ENCODE measurements at regions not wholly inside any gene's neighbourhood (a gene's known extent, or its start where the extent isn't known, plus 50 kb on each side); places are given as distances from the start of the nearest gene placed in this dataset.

GRCh38 chr11:90414221-90414620, 191.4 kb upstream of the CHORDC1 start:
- TF ChIP-seq RAD21 (IDR thresholded peaks at IDR 0.05; ENCODE audit: low read depth) (no peak), TCF12 (IDR thresholded peaks at IDR 0.05; ENCODE audit: low read depth) (no peak), MAX (IDR thresholded peaks at IDR 0.05) (no peak), USF1 (IDR thresholded peaks at IDR 0.05) (no peak), NFIC (IDR thresholded peaks at IDR 0.05) (no peak), ZBTB7A (IDR thresholded peaks at IDR 0.05; ENCODE audit: low read depth) (no peak), CREB1 (IDR thresholded peaks at IDR 0.05; ENCODE audit: low read depth) (no peak), REST (IDR thresholded peaks at IDR 0.05; ENCODE audit: low read depth) (no peak), FOXM1 (IDR thresholded peaks at IDR 0.05; ENCODE audit: borderline replicate concordance, low read depth) (no peak), EP300 (IDR thresholded peaks at IDR 0.05; ENCODE audit: borderline replicate concordance) (no peak), CEBPB (IDR thresholded peaks at IDR 0.05) (no peak), TEAD4 (IDR thresholded peaks at IDR 0.05) (no peak), EGR1 (IDR thresholded peaks at IDR 0.05) (no peak), TAF1 (IDR thresholded peaks at IDR 0.05; ENCODE audit: low read depth) (no peak), YY1 (IDR thresholded peaks at IDR 0.05; ENCODE audit: low read depth) (no peak)

- TF ChIP-seq TEAD4 (IDR thresholded peaks at IDR 0.05) (no peak), TCF12 (IDR thresholded peaks at IDR 0.05; ENCODE audit: low read depth) (no peak), EGR1 (IDR thresholded peaks at IDR 0.05) (no peak), RAD21 (IDR thresholded peaks at IDR 0.05; ENCODE audit: low read depth) (no peak), REST (IDR thresholded peaks at IDR 0.05; ENCODE audit: low read depth) (no peak), EP300 (IDR thresholded peaks at IDR 0.05; ENCODE audit: borderline replicate concordance) (no peak), USF1 (IDR thresholded peaks at IDR 0.05) (no peak), FOXM1 (IDR thresholded peaks at IDR 0.05; ENCODE audit: borderline replicate concordance, low read depth) (no peak), MAX (IDR thresholded peaks at IDR 0.05) (no peak), ZBTB7A (IDR thresholded peaks at IDR 0.05; ENCODE audit: low read depth) (no peak), TAF1 (IDR thresholded peaks at IDR 0.05; ENCODE audit: low read depth) (no peak), CREB1 (IDR thresholded peaks at IDR 0.05; ENCODE audit: low read depth) (no peak), CEBPB (IDR thresholded peaks at IDR 0.05) (no peak), YY1 (IDR thresholded peaks at IDR 0.05; ENCODE audit: low read depth) (no peak), NFIC (IDR thresholded peaks at IDR 0.05) (no peak)
Observed at GRCh38 chr11:90407350-90407749, 184.5 kb upstream of the CHORDC1 start.

- TF ChIP-seq TAF1 (IDR thresholded peaks at IDR 0.05; ENCODE audit: low read depth), result no peak
- no peak for TF ChIP-seq NFIC (IDR thresholded peaks at IDR 0.05)
- TF ChIP-seq USF1 (IDR thresholded peaks at IDR 0.05), result no peak
- no peak for TF ChIP-seq TEAD4 (IDR thresholded peaks at IDR 0.05)
Observed at GRCh38 chr11:90392692-90393091, 169.8 kb upstream of the CHORDC1 start.

GRCh38 chr11:90391756-90392155, 168.9 kb upstream of the CHORDC1 start:
- TF ChIP-seq EP300 (IDR thresholded peaks at IDR 0.05; ENCODE audit: borderline replicate concordance) (no peak), RAD21 (IDR thresholded peaks at IDR 0.05; ENCODE audit: low read depth) (no peak), TCF12 (IDR thresholded peaks at IDR 0.05; ENCODE audit: low read depth) (no peak), CREB1 (IDR thresholded peaks at IDR 0.05; ENCODE audit: low read depth) (no peak), CEBPB (IDR thresholded peaks at IDR 0.05) (no peak), USF1 (IDR thresholded peaks at IDR 0.05) (no peak), ZBTB7A (IDR thresholded peaks at IDR 0.05; ENCODE audit: low read depth) (no peak), FOXM1 (IDR thresholded peaks at IDR 0.05; ENCODE audit: borderline replicate concordance, low read depth) (no peak), MAX (IDR thresholded peaks at IDR 0.05) (no peak), TAF1 (IDR thresholded peaks at IDR 0.05; ENCODE audit: low read depth) (no peak), REST (IDR thresholded peaks at IDR 0.05; ENCODE audit: low read depth) (no peak), NFIC (IDR thresholded peaks at IDR 0.05) (no peak), EGR1 (IDR thresholded peaks at IDR 0.05) (no peak), TEAD4 (IDR thresholded peaks at IDR 0.05) (no peak), YY1 (IDR thresholded peaks at IDR 0.05; ENCODE audit: low read depth) (no peak)

Measured in Ishikawa (cell line).